Tongue (tissue), 1 donor: ENCODE measurements at regions not wholly inside any gene's neighbourhood (a gene's known extent, or its start where the extent isn't known, plus 50 kb on each side); places are given as distances from the start of the nearest gene placed in this dataset.
A peak's percentile ranks its signal among the peaks of the same experiment; 100 is the strongest.

Experiments used
- DNase-seq: peaks from one replicate; pipeline ENCODE4 v3.0.0-alpha.2; 2015

- DNase-seq = no peak
Measured at GRCh38 chr7:106480616-106481031, 180.3 kb downstream of the CCDC71L start.

DNA sequence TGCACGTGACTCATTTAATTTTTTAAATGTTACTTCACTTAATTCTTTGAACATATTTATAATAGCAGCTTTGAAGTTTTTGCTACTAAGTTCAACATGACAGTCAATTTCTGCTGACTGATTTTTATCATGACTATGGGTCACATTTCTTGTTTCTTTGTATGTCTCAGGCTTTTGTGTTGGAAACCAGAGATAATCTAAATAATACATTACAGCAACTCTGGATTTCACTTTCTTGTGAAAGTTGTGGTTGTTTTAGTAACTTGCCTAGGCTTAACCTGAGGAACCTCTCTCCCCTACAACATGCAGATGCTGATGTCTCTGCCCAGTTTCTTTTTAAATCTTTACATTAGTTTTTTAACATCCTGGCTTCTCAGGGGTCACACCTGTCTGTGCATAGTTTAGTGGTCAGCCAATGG is 180.8 kb downstream of the CCDC71L start:
- DNase-seq = no peak

- no peak for DNase-seq
Measured at GRCh38 chr7:106476751-106477150, 184.2 kb downstream of the CCDC71L start.

- DNase-seq = no peak
Measured at GRCh38 chr7:106472741-106473140, 188.0 kb upstream of the NAMPT start.

GRCh38 chr7:106471686-106472440 is 187.1 kb upstream of the NAMPT start:
- DNase-seq = no peak

DNA sequence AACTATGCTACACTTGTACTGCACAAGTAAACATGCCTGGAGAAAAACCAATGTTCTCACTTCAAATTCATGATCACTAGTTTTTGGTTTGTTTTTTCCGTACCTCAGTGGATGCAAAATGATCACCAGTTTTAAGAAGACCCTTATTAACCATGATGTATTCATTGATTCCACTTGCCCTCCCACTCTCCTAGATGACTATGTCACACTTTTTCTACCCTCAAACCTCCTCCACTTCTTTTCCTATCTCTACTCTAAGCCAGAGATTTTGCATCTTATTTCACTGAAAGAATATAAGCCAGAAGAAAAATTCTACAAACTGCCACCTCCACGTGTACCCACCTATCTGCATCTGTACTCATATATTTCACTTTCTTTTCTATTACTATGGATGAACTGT is 186.2 kb upstream of the NAMPT start:
- no peak for DNase-seq

GRCh38 chr7:106466867-106467266 is 182.1 kb upstream of the NAMPT start:
- no peak for DNase-seq

DNA sequence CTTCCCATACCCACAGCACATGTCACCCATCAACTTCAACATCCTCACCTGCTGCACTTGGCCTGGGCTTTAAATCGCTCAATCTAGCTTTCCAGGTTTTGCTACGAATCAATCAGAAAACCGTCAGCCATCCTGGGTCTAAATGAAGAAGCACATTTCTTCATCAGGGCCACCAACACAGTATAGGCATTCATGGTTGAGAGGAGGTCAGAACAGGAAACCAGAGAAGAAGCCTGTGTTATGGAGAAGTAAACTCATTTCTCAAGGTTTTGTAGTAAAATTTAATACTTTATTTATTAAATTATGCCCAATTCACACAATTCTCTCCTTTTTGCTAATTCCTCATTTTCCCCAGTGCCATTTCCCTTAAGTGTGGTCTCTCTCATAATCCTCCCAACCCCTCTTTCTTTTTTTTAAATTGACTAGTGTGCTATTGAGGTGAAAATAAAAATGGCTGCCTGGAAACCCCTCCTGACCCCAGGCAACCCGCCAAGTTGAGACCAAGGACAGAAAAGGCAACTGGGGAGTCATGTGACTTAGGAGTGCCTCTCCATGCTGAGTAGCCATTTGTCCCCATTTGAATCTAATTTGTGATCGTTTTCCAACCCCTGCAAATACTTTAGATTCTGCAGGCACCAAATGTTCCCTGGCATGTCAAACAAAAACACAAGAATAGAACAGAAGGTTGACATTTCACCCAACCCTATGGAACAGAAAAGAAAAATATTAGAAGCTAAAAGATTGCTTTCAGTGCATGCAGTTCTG is 181.1 kb upstream of the NAMPT start:
- DNase-seq = no peak

DNA sequence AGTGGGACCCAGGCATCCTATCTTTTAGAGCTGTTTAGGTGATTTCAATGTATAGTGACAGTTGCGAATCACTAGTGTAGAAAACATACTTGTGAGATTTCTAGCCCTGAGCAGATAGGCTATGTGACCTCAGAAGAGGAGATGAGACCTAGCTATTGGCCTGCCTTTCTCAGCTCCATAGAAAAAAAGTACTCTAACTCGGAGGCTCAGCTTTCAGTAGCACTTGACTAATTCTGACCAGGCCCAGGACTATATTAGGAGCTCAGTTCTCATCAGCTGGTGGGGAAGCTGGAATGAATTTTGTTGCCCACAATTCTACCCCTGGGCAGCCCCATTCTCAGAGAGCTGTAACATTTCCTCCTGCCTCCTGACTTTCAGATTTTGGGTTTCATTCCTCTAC is 179.9 kb upstream of the NAMPT start:
- DNase-seq = no peak

- DNase-seq = no peak
Measured at GRCh38 chr7:106463851-106464611, 179.2 kb upstream of the NAMPT start.

DNA sequence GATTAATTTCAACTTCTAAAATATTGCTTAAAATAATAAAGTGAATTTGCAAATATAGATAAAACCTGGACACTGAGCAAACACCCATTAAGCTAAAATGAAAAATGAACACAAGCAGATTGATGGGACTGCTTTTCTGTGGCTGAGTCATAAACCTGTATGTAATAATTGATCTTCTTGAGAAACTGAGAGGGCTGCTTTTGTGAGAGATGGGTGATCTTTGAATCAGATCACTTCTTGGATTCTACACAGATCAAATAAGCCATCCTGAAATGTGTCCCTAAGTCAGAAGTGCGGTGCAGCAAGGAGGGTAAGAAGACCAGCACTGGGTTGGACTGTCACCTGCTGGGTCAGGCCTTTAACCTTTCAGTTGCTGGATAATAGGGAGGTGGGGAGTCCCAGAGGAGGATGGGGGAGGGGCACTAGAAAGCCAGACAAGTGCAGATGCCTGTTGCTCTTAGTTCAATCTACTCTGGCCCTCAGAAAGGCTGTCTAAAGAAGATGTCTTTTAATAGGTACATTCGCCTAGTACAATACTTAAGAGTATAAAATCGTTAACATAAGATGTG is 178.2 kb upstream of the NAMPT start:
- no peak for DNase-seq

- peak; percentile 59 for DNase-seq
Measured at GRCh38 chr7:106462365-106462859, 177.6 kb upstream of the NAMPT start.

DNA sequence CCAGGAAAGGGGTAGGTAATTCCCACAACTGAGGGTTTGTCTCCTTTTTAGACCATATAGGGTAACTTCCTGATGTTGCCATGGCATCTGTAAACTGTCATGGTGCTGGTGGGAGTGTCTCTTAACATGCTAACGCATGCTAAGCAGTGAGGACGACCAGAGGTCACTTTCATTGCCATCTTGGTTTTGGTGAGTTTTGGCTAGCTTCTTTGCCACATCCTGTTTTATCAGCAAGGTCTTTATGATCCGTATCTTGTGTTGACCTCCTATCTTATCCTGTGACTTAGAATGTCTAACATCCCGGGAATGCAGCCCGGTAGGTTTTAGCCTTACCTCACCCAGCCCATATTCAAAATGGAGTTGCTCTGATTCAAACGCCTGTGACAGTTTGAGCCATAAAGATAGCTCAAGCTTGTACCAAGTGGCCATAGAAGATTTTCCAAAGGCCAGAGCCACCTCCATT is 176.0 kb upstream of the NAMPT start:
- DNase-seq = no peak

- DNase-seq = no peak
Measured at GRCh38 chr7:106459397-106460072, 174.8 kb upstream of the NAMPT start.

DNA sequence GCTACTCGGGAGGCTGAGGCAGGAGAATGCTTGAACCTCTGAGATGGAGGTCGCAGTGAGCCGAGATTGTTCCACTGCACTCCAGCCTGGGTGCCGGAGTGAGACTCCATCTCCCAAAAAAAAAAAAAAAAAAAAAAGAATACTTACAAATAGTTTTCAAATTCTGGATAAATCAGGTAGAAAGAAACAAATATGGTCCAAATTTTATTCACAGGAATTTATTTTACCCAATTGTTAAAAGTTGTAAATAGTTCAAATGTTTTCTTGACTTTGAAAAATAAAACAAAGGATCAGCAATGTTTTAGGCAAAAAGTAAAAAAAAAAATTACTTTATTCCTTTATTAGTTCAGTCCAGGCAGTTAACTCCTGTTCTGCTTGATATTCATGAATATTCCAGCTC is 172.9 kb upstream of the NAMPT start:
- no peak for DNase-seq

DNA sequence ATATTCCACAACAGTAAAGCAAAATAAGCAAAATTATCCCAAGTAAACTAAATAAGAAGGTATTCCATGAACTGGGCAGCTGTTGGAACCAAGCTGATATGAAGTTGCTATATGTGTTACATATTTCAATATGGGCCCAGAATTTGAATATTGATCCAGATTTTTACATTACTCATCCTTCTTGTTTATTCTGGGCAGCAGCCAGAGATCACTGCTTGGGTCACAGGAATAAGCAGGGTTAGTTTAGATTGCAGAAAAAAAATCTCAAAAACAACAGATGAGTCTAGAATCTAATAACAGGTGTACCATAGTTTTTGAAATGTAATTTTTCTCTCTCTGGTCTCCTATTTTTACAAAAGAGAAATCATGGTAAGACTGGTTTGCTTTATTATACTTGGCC is 171.5 kb upstream of the NAMPT start:
- no peak for DNase-seq

DNA sequence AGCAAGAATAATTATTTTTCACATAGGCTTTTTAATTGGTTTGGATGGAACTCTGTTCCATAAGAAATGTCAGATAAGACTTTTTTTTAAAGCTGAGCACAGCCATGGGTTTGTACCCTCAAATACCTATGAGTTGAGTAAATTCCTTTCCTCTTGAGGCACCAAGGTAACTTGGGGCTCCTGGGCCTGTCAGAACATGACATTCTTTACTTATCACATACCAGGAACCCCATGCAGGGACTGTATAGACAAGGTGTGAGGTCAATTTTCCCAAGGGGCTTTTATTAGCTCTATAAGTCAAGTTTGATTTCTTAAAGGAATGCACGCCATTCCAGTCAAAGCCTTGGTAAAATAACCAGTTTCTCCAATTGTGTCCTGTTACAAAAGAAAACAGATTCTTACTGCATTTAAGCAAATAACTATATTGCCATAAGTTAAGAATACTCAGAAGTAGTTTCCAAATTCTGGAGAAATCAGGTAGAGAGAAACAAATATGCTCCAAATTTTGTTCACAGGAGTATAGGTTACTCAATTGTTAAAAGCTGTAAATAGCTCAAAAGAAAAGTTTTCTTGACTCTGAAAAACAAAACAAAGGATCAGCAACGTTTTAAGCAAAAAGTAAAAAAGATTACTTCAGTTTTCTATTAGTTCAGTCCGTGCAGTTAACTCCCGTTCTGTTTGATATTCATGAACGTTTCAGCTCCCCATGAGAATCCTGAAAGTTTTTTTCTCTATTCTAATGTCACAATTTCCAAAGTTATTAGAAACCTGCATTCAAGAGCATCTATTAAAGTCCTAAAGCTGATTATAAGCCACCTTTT is 167.5 kb upstream of the NAMPT start:
- DNase-seq = no peak

DNA sequence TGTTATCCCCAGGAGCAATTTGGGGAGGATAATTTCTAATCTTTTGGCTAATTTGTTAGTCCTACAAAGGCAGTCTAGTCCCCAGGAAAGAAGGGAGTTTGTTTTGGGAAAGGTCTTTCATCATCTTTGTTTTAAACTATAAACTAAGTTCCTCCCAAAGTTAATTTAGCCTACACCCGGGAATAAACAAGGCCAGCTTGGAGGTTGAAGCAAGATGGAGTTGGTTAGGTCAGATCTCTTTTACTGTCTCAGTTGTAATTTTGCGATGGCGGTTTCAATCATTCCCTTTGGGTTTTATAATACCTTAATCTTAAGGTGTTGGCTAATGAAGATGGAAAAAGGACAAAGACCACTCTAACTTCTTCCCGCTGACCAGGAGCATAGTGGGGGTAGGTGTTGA is 166.4 kb upstream of the NAMPT start:
- DNase-seq = no peak

- no peak for DNase-seq
Measured at GRCh38 chr7:106450716-106451115, 165.9 kb upstream of the NAMPT start.

DNA sequence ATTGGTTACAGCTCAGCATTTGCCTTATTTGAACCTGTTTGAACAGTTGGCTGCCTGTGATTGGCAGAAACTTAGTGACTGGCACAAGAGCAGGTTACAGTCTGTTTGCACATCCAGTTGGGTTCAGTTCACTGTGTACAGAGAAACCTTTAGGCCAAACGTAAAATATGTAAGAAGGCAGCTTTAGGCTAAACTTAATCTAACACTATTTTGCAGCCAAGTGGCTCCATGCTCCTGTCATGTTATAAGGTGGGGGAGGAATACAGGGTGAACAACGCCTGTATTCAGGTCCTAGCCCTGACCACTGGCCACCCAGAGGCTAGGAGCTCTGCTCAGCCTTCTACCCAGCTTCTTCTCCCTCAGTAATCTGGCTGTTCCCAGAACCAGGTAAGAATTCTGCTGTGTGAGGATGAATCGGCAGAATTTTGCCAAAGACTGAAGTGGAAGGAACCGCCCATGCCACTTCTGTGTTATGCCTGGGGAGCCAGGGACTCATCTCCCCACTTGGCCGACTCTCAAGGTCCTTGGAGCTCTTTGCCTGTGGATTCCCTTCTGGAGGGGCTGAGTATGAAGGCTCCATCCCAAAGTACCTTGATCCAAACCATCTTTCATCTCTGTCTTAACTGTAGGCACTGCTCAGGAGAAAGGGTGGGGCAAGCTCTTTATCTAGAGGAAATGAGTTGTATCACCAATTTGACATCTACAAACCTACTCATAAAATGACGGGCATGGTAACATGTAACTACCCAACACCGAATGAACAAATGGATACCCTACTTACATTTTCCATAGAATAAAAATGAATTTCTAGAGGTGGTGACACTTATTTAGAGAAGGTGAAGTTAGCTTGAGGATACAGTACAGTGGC is 164.4 kb upstream of the NAMPT start:
- DNase-seq = no peak
